ENCODE measurements at regions not wholly inside any gene's neighbourhood (a gene's known extent, or its start where the extent isn't known, plus 50 kb on each side); places are given as distances from the start of the nearest gene placed in this dataset.

DNA sequence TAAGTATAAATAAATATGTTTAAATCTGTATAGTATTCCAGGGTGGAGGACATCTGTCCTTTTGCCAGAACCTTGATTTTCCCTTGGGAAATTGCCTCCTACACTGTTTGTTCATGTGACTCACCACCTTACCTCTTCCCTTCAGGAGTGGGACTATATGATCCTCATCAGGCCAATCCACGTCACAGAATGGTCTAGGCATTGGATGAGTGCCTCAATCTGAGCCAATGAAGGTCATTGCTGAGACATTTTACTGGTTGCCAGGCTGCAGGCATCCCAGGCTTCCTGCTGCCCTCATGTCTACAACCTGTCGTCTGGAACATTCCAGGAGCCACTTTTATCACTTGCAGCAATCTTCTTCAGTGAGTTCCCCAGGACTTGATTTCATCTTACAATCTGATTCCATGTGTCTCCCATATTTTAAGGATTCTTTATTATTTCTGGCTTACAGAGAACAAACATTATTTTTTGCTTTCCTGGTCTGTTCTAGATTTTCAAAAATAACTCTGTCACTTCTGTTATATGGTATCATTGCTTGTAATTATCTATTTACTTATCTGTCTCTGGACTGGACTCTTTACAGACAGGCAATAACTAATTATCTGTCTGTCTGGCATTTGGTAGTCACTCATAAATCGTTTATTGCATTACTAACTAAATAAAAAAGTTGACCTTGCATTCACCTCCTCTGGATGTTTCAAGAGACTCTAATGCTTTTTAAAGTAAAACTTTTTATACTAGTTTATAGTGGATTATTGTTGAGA, 107.3 kb upstream of the APC start:
- H3K4me1 ChIP-seq (ENCODE audit: insufficient read depth), result peaks cover 15% of the 10 kb centered on the region; the same call in 1 of the 2 replicates
- no peaks in the 10 kb centered on the region for H3K27me3 Mint-ChIP-seq (ENCODE audit: insufficient read depth, low read depth, poor library complexity)
- H3K4me2 ChIP-seq, result no peak overlapping the region
- H3K9me3 Mint-ChIP-seq, result peaks cover 22% of the 10 kb centered on the region
- peaks cover 10% of the 10 kb centered on the region; the same call in 1 of the 3 replicates for H3K36me3 Mint-ChIP-seq (ENCODE audit: low read depth)
- no peaks in the 10 kb centered on the region for H3K36me3 ChIP-seq (ENCODE audit: insufficient read depth)
- TF ChIP-seq ZNF331 (CRISPR knock-in tag; IDR thresholded peaks at IDR 0.05; ENCODE audit: low read depth) (no peak), ZNF462 (CRISPR knock-in tag; IDR thresholded peaks at IDR 0.05) (no peak), EZH2phosphoT487 (IDR thresholded peaks at IDR 0.05; ENCODE audit: unreplicated experiment) (no peak), STAT1 (IDR thresholded peaks at IDR 0.05; ENCODE audit: unreplicated experiment) (no peak), CREB1 (CRISPR knock-in tag; IDR thresholded peaks at IDR 0.05; ENCODE audit: low read depth) (no peak), JUNB (IDR thresholded peaks at IDR 0.05; ENCODE audit: unreplicated experiment) (no peak), NANOG (IDR thresholded peaks at IDR 0.05; ENCODE audit: borderline replicate concordance) (no peak), EZH2 (IDR thresholded peaks at IDR 0.05; ENCODE audit: low read depth, unreplicated experiment) (no peak), ETS1 (IDR thresholded peaks at IDR 0.05) (no peak), POLR2AphosphoS5 (IDR thresholded peaks at IDR 0.05; ENCODE audit: low read depth) (no peak)
- TF ChIP-seq, protein P1, sequence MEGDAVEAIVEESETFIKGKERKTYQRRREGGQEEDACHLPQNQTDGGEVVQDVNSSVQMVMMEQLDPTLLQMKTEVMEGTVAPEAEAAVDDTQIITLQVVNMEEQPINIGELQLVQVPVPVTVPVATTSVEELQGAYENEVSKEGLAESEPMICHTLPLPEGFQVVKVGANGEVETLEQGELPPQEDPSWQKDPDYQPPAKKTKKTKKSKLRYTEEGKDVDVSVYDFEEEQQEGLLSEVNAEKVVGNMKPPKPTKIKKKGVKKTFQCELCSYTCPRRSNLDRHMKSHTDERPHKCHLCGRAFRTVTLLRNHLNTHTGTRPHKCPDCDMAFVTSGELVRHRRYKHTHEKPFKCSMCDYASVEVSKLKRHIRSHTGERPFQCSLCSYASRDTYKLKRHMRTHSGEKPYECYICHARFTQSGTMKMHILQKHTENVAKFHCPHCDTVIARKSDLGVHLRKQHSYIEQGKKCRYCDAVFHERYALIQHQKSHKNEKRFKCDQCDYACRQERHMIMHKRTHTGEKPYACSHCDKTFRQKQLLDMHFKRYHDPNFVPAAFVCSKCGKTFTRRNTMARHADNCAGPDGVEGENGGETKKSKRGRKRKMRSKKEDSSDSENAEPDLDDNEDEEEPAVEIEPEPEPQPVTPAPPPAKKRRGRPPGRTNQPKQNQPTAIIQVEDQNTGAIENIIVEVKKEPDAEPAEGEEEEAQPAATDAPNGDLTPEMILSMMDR (conservative IDR thresholded peaks at IDR 0.05; ENCODE audit: low read depth in 2 of 2), result no peak
- TF ChIP-seq, protein P2, sequence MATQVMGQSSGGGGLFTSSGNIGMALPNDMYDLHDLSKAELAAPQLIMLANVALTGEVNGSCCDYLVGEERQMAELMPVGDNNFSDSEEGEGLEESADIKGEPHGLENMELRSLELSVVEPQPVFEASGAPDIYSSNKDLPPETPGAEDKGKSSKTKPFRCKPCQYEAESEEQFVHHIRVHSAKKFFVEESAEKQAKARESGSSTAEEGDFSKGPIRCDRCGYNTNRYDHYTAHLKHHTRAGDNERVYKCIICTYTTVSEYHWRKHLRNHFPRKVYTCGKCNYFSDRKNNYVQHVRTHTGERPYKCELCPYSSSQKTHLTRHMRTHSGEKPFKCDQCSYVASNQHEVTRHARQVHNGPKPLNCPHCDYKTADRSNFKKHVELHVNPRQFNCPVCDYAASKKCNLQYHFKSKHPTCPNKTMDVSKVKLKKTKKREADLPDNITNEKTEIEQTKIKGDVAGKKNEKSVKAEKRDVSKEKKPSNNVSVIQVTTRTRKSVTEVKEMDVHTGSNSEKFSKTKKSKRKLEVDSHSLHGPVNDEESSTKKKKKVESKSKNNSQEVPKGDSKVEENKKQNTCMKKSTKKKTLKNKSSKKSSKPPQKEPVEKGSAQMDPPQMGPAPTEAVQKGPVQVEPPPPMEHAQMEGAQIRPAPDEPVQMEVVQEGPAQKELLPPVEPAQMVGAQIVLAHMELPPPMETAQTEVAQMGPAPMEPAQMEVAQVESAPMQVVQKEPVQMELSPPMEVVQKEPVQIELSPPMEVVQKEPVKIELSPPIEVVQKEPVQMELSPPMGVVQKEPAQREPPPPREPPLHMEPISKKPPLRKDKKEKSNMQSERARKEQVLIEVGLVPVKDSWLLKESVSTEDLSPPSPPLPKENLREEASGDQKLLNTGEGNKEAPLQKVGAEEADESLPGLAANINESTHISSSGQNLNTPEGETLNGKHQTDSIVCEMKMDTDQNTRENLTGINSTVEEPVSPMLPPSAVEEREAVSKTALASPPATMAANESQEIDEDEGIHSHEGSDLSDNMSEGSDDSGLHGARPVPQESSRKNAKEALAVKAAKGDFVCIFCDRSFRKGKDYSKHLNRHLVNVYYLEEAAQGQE (IDR thresholded peaks at IDR 0.05; ENCODE audit: unreplicated experiment), result no peak
- H4K20me1 ChIP-seq (replicated peaks; ENCODE audit: insufficient read depth), result no peaks in the 10 kb centered on the region
- DNase-seq (ENCODE audit: low spot score) (no peak), ATAC-seq (no peak)
- H3K27ac Mint-ChIP-seq, result no peak overlapping the region
- 0 out of 2 replicates have a peak, but pooled peaks cover 6% of the 10 kb centered on the region for H3K9me2 ChIP-seq (ENCODE audit: insufficient read depth)
- H3K27me3 ChIP-seq (ENCODE audit: insufficient read depth), result no peaks in the 10 kb centered on the region
- no peak overlapping the region for H2AFZ ChIP-seq
- no peaks in the 10 kb centered on the region for H3F3A ChIP-seq (replicated peaks; ENCODE audit: low read depth)
- H3K4me3 Mint-ChIP-seq, result no peak overlapping the region
- peaks cover 18% of the 10 kb centered on the region for H3K4me1 Mint-ChIP-seq
- no peak overlapping the region for H3K4me3 ChIP-seq
- no peak overlapping the region for H3K27ac ChIP-seq (ENCODE audit: low read depth)
- no peaks in the 10 kb centered on the region for H3K79me2 ChIP-seq (replicated peaks; ENCODE audit: insufficient read depth)

Data from GM23338 (cell line).